Spleen (tissue), 7 donors: ENCODE measurements at regions not wholly inside any gene's neighbourhood (a gene's known extent, or its start where the extent isn't known, plus 50 kb on each side); places are given as distances from the start of the nearest gene placed in this dataset.

Experiments
- CTCF ChIP-seq, 11 experiments: fragments of 200-600 bp in 7 of 11; fragments of 450-650 bp in 4 of 11; sonication (generic) in 4 of 11; IDR thresholded peaks in 8 of 11; conservative IDR thresholded peaks in 3 of 11; 1 replicate in 7 of 11; 2 replicates in 4 of 11; pipeline versions ENCODE4 v1.4.0 to v1.8.0; 2016 to 2021; ENCODE audit warnings: antibody characterized with exemption in 11 of 11, inconsistent platforms in 4 of 11, mild to moderate bottlenecking in 1 of 11
- POLR2A ChIP-seq, 3 donors: fragments of 450-650 bp; IDR thresholded peaks; one replicate each; pipeline ENCODE4 v1.5.1; 2017; ENCODE audit warnings: antibody characterized with exemption in 3 of 3, mild to moderate bottlenecking in 1 of 3
- POLR2AphosphoS5 ChIP-seq, 3 donors: sonication (generic); formaldehyde crosslinking; IDR thresholded peaks; one replicate each; pipeline ENCODE4 v1.5.1; 2017; ENCODE audit warnings: antibody characterized with exemption in 3 of 3
- donor health status: DM: no; HTN: no; CAD: no; lungs with moderate emphysema.
- donor health status: DM: no; HTN: no; CAD: no.
- donor health status: DM: no; HTN: no; CAD: no.

- TF ChIP-seq CTCF (IDR thresholded peaks at IDR 0.05 in 8 of 11, conservative IDR thresholded peaks at IDR 0.05 in 3 of 11) (no peak), POLR2A (IDR thresholded peaks at IDR 0.05) (no peak), POLR2AphosphoS5 (IDR thresholded peaks at IDR 0.05) (no peak)
These were observed 161.1 kb upstream of the MCHR2 start for GRCh38 chr6:100155141-100155540.
